ENCODE measurements at regions not wholly inside any gene's neighbourhood (a gene's known extent, or its start where the extent isn't known, plus 50 kb on each side); places are given as distances from the start of the nearest gene placed in this dataset.

GRCh38 chrX:13428053-13428786, 108.4 kb upstream of the ATXN3L start (continued):
- TF ChIP-seq HDAC6 (IDR thresholded peaks at IDR 0.05; ENCODE audit: low read depth, low read length) (no peak), FOSL1 (IDR thresholded peaks at IDR 0.05; ENCODE audit: insufficient read depth, low read depth, low read length) (no peak), RBBP5 (IDR thresholded peaks at IDR 0.05; ENCODE audit: borderline replicate concordance, low read depth, low read length) (no peak), POLR2A (IDR thresholded peaks at IDR 0.05; ENCODE audit: control extremely low read depth in 1 of 2, low read depth in 2 of 2, low read length in 2 of 2) (no peak), RNF2 (IDR thresholded peaks at IDR 0.05; ENCODE audit: borderline replicate concordance, low read depth, low read length, missing control alignments, poor library complexity, severe bottlenecking) (no peak), RFX5 (IDR thresholded peaks at IDR 0.05; ENCODE audit: borderline replicate concordance, low read depth, low read length) (no peak), ASH2L (IDR thresholded peaks at IDR 0.05; ENCODE audit: low read length) (no peak)

Data from H1 (cell line).